ENCODE measurements at regions not wholly inside any gene's neighbourhood (a gene's known extent, or its start where the extent isn't known, plus 50 kb on each side); places are given as distances from the start of the nearest gene placed in this dataset.

- no peaks in the 10 kb centered on the region for H3K4me1 ChIP-seq (ENCODE audit: control insufficient read depth in 1 of 2, insufficient read depth in 2 of 2, low read length in 2 of 2)
Observed at GRCh38 chr3:177571944-177572315, 374.6 kb upstream of the TBL1XR1 start.

GRCh38 chr3:177574222-177574856 is 377.1 kb upstream of the TBL1XR1 start:
- Histone ChIP-seq H3K27me3 (ENCODE audit: low read depth, low read length) (no peaks in the 10 kb centered on the region), H3K36me3 (ENCODE audit: control insufficient read depth in 1 of 2, insufficient read depth in 2 of 2, low read length in 2 of 2) (no peaks in the 10 kb centered on the region), H3K9me3 (ENCODE audit: control insufficient read depth in 1 of 2, low read length in 2 of 2) (no peaks in the 10 kb centered on the region), H3K4me3 (ENCODE audit: low read depth in 1 of 2, low read length in 2 of 2) (no peak overlapping the region), H3K27ac (ENCODE audit: low read length) (no peak overlapping the region), H3K4me1 (ENCODE audit: control insufficient read depth in 1 of 2, insufficient read depth in 2 of 2, low read length in 2 of 2) (no peaks in the 10 kb centered on the region)

More at GRCh38 chr3:177571944-177572315, 374.6 kb upstream of the TBL1XR1 start:
- Histone ChIP-seq H3K36me3 (ENCODE audit: control insufficient read depth in 1 of 2, insufficient read depth in 2 of 2, low read length in 2 of 2) (no peaks in the 10 kb centered on the region), H3K27ac (ENCODE audit: low read length) (no peak overlapping the region), H3K27me3 (ENCODE audit: low read depth, low read length) (no peaks in the 10 kb centered on the region), H3K4me3 (ENCODE audit: low read depth in 1 of 2, low read length in 2 of 2) (no peak overlapping the region), H3K9me3 (ENCODE audit: control insufficient read depth in 1 of 2, low read length in 2 of 2) (no peaks in the 10 kb centered on the region)

- Histone ChIP-seq H3K27ac (ENCODE audit: low read length) (no peak overlapping the region), H3K4me3 (ENCODE audit: low read depth in 1 of 2, low read length in 2 of 2) (no peak overlapping the region), H3K9me3 (ENCODE audit: control insufficient read depth in 1 of 2, low read length in 2 of 2) (no peaks in the 10 kb centered on the region), H3K27me3 (ENCODE audit: low read depth, low read length) (no peaks in the 10 kb centered on the region), H3K4me1 (ENCODE audit: control insufficient read depth in 1 of 2, insufficient read depth in 2 of 2, low read length in 2 of 2) (no peaks in the 10 kb centered on the region), H3K36me3 (ENCODE audit: control insufficient read depth in 1 of 2, insufficient read depth in 2 of 2, low read length in 2 of 2) (no peaks in the 10 kb centered on the region)
Observed at GRCh38 chr3:177576746-177577145, 379.5 kb upstream of the TBL1XR1 start.

- no peaks in the 10 kb centered on the region for H3K9me3 ChIP-seq (ENCODE audit: control insufficient read depth in 1 of 2, low read length in 2 of 2)
- H3K27me3 ChIP-seq (ENCODE audit: low read depth, low read length) = no peaks in the 10 kb centered on the region
- H3K36me3 ChIP-seq (ENCODE audit: control insufficient read depth in 1 of 2, insufficient read depth in 2 of 2, low read length in 2 of 2) = no peaks in the 10 kb centered on the region
- H3K4me3 ChIP-seq (ENCODE audit: low read depth in 1 of 2, low read length in 2 of 2) = no peak overlapping the region
- no peaks in the 10 kb centered on the region for H3K4me1 ChIP-seq (ENCODE audit: control insufficient read depth in 1 of 2, insufficient read depth in 2 of 2, low read length in 2 of 2)
- H3K27ac ChIP-seq (ENCODE audit: low read length) = no peak overlapping the region
Observed at GRCh38 chr3:177578488-177578887, 381.2 kb upstream of the TBL1XR1 start.

- Histone ChIP-seq H3K27me3 (ENCODE audit: low read depth, low read length) (no peaks in the 10 kb centered on the region), H3K4me3 (ENCODE audit: low read depth in 1 of 2, low read length in 2 of 2) (no peak overlapping the region), H3K27ac (ENCODE audit: low read length) (no peak overlapping the region), H3K36me3 (ENCODE audit: control insufficient read depth in 1 of 2, insufficient read depth in 2 of 2, low read length in 2 of 2) (no peaks in the 10 kb centered on the region), H3K9me3 (ENCODE audit: control insufficient read depth in 1 of 2, low read length in 2 of 2) (no peaks in the 10 kb centered on the region), H3K4me1 (ENCODE audit: control insufficient read depth in 1 of 2, insufficient read depth in 2 of 2, low read length in 2 of 2) (no peaks in the 10 kb centered on the region)
Observed at GRCh38 chr3:177579419-177579818, 382.1 kb upstream of the TBL1XR1 start.

GRCh38 chr3:177580437-177580836 is 383.2 kb upstream of the TBL1XR1 start:
- Histone ChIP-seq H3K4me3 (ENCODE audit: low read depth in 1 of 2, low read length in 2 of 2) (no peak overlapping the region), H3K36me3 (ENCODE audit: control insufficient read depth in 1 of 2, insufficient read depth in 2 of 2, low read length in 2 of 2) (no peaks in the 10 kb centered on the region), H3K9me3 (ENCODE audit: control insufficient read depth in 1 of 2, low read length in 2 of 2) (no peaks in the 10 kb centered on the region), H3K4me1 (ENCODE audit: control insufficient read depth in 1 of 2, insufficient read depth in 2 of 2, low read length in 2 of 2) (no peaks in the 10 kb centered on the region), H3K27me3 (ENCODE audit: low read depth, low read length) (no peaks in the 10 kb centered on the region), H3K27ac (ENCODE audit: low read length) (no peak overlapping the region)

- no peak overlapping the region for H3K27ac ChIP-seq (ENCODE audit: low read length)
- no peaks in the 10 kb centered on the region for H3K4me1 ChIP-seq (ENCODE audit: control insufficient read depth in 1 of 2, insufficient read depth in 2 of 2, low read length in 2 of 2)
- H3K4me3 ChIP-seq (ENCODE audit: low read depth in 1 of 2, low read length in 2 of 2) = no peak overlapping the region
- no peaks in the 10 kb centered on the region for H3K9me3 ChIP-seq (ENCODE audit: control insufficient read depth in 1 of 2, low read length in 2 of 2)
- no peaks in the 10 kb centered on the region for H3K27me3 ChIP-seq (ENCODE audit: low read depth, low read length)
- no peaks in the 10 kb centered on the region for H3K36me3 ChIP-seq (ENCODE audit: control insufficient read depth in 1 of 2, insufficient read depth in 2 of 2, low read length in 2 of 2)
Observed at GRCh38 chr3:177585271-177585670, 388.0 kb upstream of the TBL1XR1 start.

- no peaks in the 10 kb centered on the region for H3K4me1 ChIP-seq (ENCODE audit: control insufficient read depth in 1 of 2, insufficient read depth in 2 of 2, low read length in 2 of 2)
- H3K27ac ChIP-seq (ENCODE audit: low read length) = no peak overlapping the region
- H3K4me3 ChIP-seq (ENCODE audit: low read depth in 1 of 2, low read length in 2 of 2) = no peak overlapping the region
- H3K9me3 ChIP-seq (ENCODE audit: control insufficient read depth in 1 of 2, low read length in 2 of 2) = no peaks in the 10 kb centered on the region
- H3K36me3 ChIP-seq (ENCODE audit: control insufficient read depth in 1 of 2, insufficient read depth in 2 of 2, low read length in 2 of 2) = no peaks in the 10 kb centered on the region
- no peaks in the 10 kb centered on the region for H3K27me3 ChIP-seq (ENCODE audit: low read depth, low read length)
Observed at GRCh38 chr3:177589041-177589650, 391.9 kb upstream of the TBL1XR1 start.

GRCh38 chr3:177589911-177590381 is 392.7 kb upstream of the TBL1XR1 start:
- no peak overlapping the region for H3K27ac ChIP-seq (ENCODE audit: low read length)
- H3K27me3 ChIP-seq (ENCODE audit: low read depth, low read length) = no peaks in the 10 kb centered on the region
- H3K4me3 ChIP-seq (ENCODE audit: low read depth in 1 of 2, low read length in 2 of 2) = no peak overlapping the region
- no peaks in the 10 kb centered on the region for H3K9me3 ChIP-seq (ENCODE audit: control insufficient read depth in 1 of 2, low read length in 2 of 2)
- H3K36me3 ChIP-seq (ENCODE audit: control insufficient read depth in 1 of 2, insufficient read depth in 2 of 2, low read length in 2 of 2) = no peaks in the 10 kb centered on the region
- H3K4me1 ChIP-seq (ENCODE audit: control insufficient read depth in 1 of 2, insufficient read depth in 2 of 2, low read length in 2 of 2) = no peaks in the 10 kb centered on the region

- Histone ChIP-seq H3K9me3 (ENCODE audit: control insufficient read depth in 1 of 2, low read length in 2 of 2) (no peaks in the 10 kb centered on the region), H3K4me1 (ENCODE audit: control insufficient read depth in 1 of 2, insufficient read depth in 2 of 2, low read length in 2 of 2) (no peaks in the 10 kb centered on the region), H3K36me3 (ENCODE audit: control insufficient read depth in 1 of 2, insufficient read depth in 2 of 2, low read length in 2 of 2) (no peaks in the 10 kb centered on the region), H3K27ac (ENCODE audit: low read length) (peak overlapping the region; percentile 3), H3K27me3 (ENCODE audit: low read depth, low read length) (no peaks in the 10 kb centered on the region), H3K4me3 (ENCODE audit: low read depth in 1 of 2, low read length in 2 of 2) (no peak overlapping the region)
Observed at GRCh38 chr3:177590826-177591225, 393.5 kb upstream of the TBL1XR1 start.

- no peaks in the 10 kb centered on the region for H3K9me3 ChIP-seq (ENCODE audit: control insufficient read depth in 1 of 2, low read length in 2 of 2)
- no peaks in the 10 kb centered on the region for H3K27me3 ChIP-seq (ENCODE audit: low read depth, low read length)
- H3K27ac ChIP-seq (ENCODE audit: low read length) = peak overlapping the region; percentile 3
- H3K4me3 ChIP-seq (ENCODE audit: low read depth in 1 of 2, low read length in 2 of 2) = no peak overlapping the region
- H3K4me1 ChIP-seq (ENCODE audit: control insufficient read depth in 1 of 2, insufficient read depth in 2 of 2, low read length in 2 of 2) = peaks cover 0 to 4% of the 10 kb centered on the region in 2 donors
- H3K36me3 ChIP-seq (ENCODE audit: control insufficient read depth in 1 of 2, insufficient read depth in 2 of 2, low read length in 2 of 2) = no peaks in the 10 kb centered on the region
Observed at GRCh38 chr3:177591379-177591778, 394.1 kb upstream of the TBL1XR1 start.

- no peak overlapping the region for H3K27ac ChIP-seq (ENCODE audit: low read length)
- no peaks in the 10 kb centered on the region for H3K36me3 ChIP-seq (ENCODE audit: control insufficient read depth in 1 of 2, insufficient read depth in 2 of 2, low read length in 2 of 2)
- no peaks in the 10 kb centered on the region for H3K27me3 ChIP-seq (ENCODE audit: low read depth, low read length)
- no peak overlapping the region for H3K4me3 ChIP-seq (ENCODE audit: low read depth in 1 of 2, low read length in 2 of 2)
- H3K9me3 ChIP-seq (ENCODE audit: control insufficient read depth in 1 of 2, low read length in 2 of 2) = no peaks in the 10 kb centered on the region
- H3K4me1 ChIP-seq (ENCODE audit: control insufficient read depth in 1 of 2, insufficient read depth in 2 of 2, low read length in 2 of 2) = peaks cover 21 to 31% of the 10 kb centered on the region in 2 donors
Observed at GRCh38 chr3:177594096-177594495, 396.8 kb upstream of the TBL1XR1 start.

Measured in muscle layer of duodenum (tissue), 2 donors.